H9 (cell line): ENCODE measurements at regions not wholly inside any gene's neighbourhood (a gene's known extent, or its start where the extent isn't known, plus 50 kb on each side); places are given as distances from the start of the nearest gene placed in this dataset.

Experiments used
- DNase-seq: peaks from one replicate; pipeline ENCODE4 v3.0.0-alpha.2; 2017
- H2AFZ ChIP-seq: one replicate; pipeline ENCODE4 v1.6.1; 2013; ENCODE audit warnings: mild to moderate bottlenecking, low read length, control low read depth, moderate library complexity
- H2AK5ac ChIP-seq: 2 replicates; pipeline ENCODE4 v1.6.1; 2013; ENCODE audit warnings: low read length, control low read depth, mixed read lengths; ENCODE audit not compliant: insufficient read length
- H2BK120ac ChIP-seq: one replicate; pipeline ENCODE4 v1.6.1; 2013; ENCODE audit warnings: low read depth, mild to moderate bottlenecking, low read length, control low read depth, inconsistent platforms; ENCODE audit not compliant: poor library complexity, severe bottlenecking
- H2BK12ac ChIP-seq: 2 replicates; pipeline ENCODE4 v1.6.1; 2013; ENCODE audit warnings: low read length, control low read depth, mixed read lengths, low read depth; ENCODE audit not compliant: insufficient read length
- H2BK15ac ChIP-seq: 2 replicates; pipeline ENCODE4 v1.6.1; 2013; ENCODE audit warnings: low read depth, low read length, control low read depth
- H2BK20ac ChIP-seq: one replicate; pipeline ENCODE4 v1.6.1; 2013; ENCODE audit warnings: low read depth, mild to moderate bottlenecking, low read length, control low read depth, inconsistent platforms; ENCODE audit not compliant: poor library complexity, severe bottlenecking
- H2BK5ac ChIP-seq: 2 replicates; pipeline ENCODE4 v1.6.1; 2013; ENCODE audit warnings: low read length, control low read depth, mixed read lengths; ENCODE audit not compliant: insufficient read length
- H3K14ac ChIP-seq: 2 replicates; pipeline ENCODE4 v1.6.1; 2013; ENCODE audit warnings: low read length, control low read depth; ENCODE audit not compliant: insufficient read depth
- H3K18ac ChIP-seq: 2 replicates; pipeline ENCODE4 v1.6.1; 2013; ENCODE audit warnings: low read depth, mild to moderate bottlenecking, mixed read lengths, low read length, control low read depth; ENCODE audit not compliant: insufficient read length
- H3K23ac ChIP-seq: 2 replicates; pipeline ENCODE4 v1.6.1; 2013; ENCODE audit warnings: low read length, control low read depth, mixed read lengths, low read depth; ENCODE audit not compliant: insufficient read length
- H3K23me2 ChIP-seq: 2 replicates; pipeline ENCODE4 v1.6.1; 2013; ENCODE audit warnings: low read depth, mild to moderate bottlenecking, mixed read lengths, low read length, control low read depth; ENCODE audit not compliant: insufficient read length, poor library complexity, severe bottlenecking
- H3K27ac ChIP-seq: 2 replicates; pipeline ENCODE4 v1.5.1; 2013; ENCODE audit warnings: low read length, control low read depth, mixed read lengths, low read depth; ENCODE audit not compliant: insufficient read length
- H3K27me3 ChIP-seq: 2 replicates; pipeline ENCODE4 v1.6.1; 2013; ENCODE audit warnings: low read length, control low read depth, inconsistent platforms; ENCODE audit not compliant: insufficient read depth
- H3K4ac ChIP-seq: 2 replicates; pipeline ENCODE4 v1.6.1; 2013; ENCODE audit warnings: low read depth, mild to moderate bottlenecking, control low read depth, inconsistent platforms, low read length, moderate library complexity
- H3K4me1 ChIP-seq: 2 replicates; pipeline ENCODE4 v1.6.1; 2013; ENCODE audit warnings: low read length, control low read depth, inconsistent platforms; ENCODE audit not compliant: insufficient read depth
- H3K4me2 ChIP-seq: 2 replicates; pipeline ENCODE4 v1.6.1; 2013; ENCODE audit warnings: low read length, control low read depth, mixed read lengths; ENCODE audit not compliant: insufficient read length, insufficient read depth
- H3K56ac ChIP-seq: 2 replicates; pipeline ENCODE4 v1.6.1; 2013; ENCODE audit warnings: low read depth, mild to moderate bottlenecking, mixed read lengths, low read length, control low read depth; ENCODE audit not compliant: insufficient read length
- H3K79me1 ChIP-seq: 2 replicates; pipeline ENCODE4 v1.6.1; 2013; ENCODE audit warnings: low read depth, mild to moderate bottlenecking, moderate library complexity, low read length, control low read depth, inconsistent platforms; ENCODE audit not compliant: insufficient read depth, poor library complexity, severe bottlenecking
- H3K79me2 ChIP-seq: 2 replicates; pipeline ENCODE4 v1.6.1; 2013; ENCODE audit warnings: low read length, control low read depth, inconsistent platforms; ENCODE audit not compliant: insufficient read depth
- H3K9ac ChIP-seq: 2 replicates; pipeline ENCODE4 v1.6.1; 2013; ENCODE audit warnings: low read length, control low read depth, mixed read lengths; ENCODE audit not compliant: insufficient read length; ENCODE audit errors: extremely low read depth
- H3K9me3 ChIP-seq: one replicate; pipeline ENCODE4 v1.6.1; 2013; ENCODE audit warnings: low read depth, low read length, inconsistent platforms; ENCODE audit not compliant: control insufficient read depth
- H3T11ph ChIP-seq: one replicate; pipeline ENCODE4 v1.6.1; 2013; ENCODE audit warnings: mild to moderate bottlenecking, low read length, control low read depth, inconsistent platforms
- H4K20me1 ChIP-seq: one replicate; pipeline ENCODE4 v1.6.1; 2013; ENCODE audit not compliant: control insufficient read depth, insufficient read length, insufficient read depth
- H4K5ac ChIP-seq: 2 replicates; pipeline ENCODE4 v1.6.1; 2013; ENCODE audit warnings: low read depth, mild to moderate bottlenecking, mixed read lengths, low read length, control low read depth; ENCODE audit not compliant: insufficient read length
- H4K8ac ChIP-seq: replicated peaks from 2 replicates; pipeline ENCODE4 v1.6.1; 2013; ENCODE audit warnings: low read length, control low read depth, mixed read lengths, low read depth; ENCODE audit not compliant: insufficient read length
- H4K91ac ChIP-seq: 2 replicates; pipeline ENCODE4 v1.6.1; 2013; ENCODE audit warnings: low read depth, mild to moderate bottlenecking, moderate library complexity, mixed read lengths, low read length, control low read depth; ENCODE audit not compliant: insufficient read length
- H3K27ac Mint-ChIP-seq, 3 experiments: 2 replicates in 2 of 3; 3 replicates in 1 of 3; pipeline ENCODE4 v1.8.0; 2020 to 2021; ENCODE audit warnings: mixed read lengths in 3 of 3, mild to moderate bottlenecking in 1 of 3, moderate library complexity in 1 of 3
- H3K27me3 Mint-ChIP-seq: 2 replicates; pipeline ENCODE4 v1.8.0; 2021; ENCODE audit warnings: low read depth, mild to moderate bottlenecking, moderate library complexity, mixed read lengths
- H3K36me3 Mint-ChIP-seq, 3 experiments: 2 replicates in 2 of 3; 3 replicates in 1 of 3; pipeline ENCODE4 v1.8.0; 2020 to 2021; ENCODE audit warnings: low read depth in 3 of 3, mixed read lengths in 3 of 3; ENCODE audit not compliant: insufficient read depth in 1 of 3
- H3K4me1 Mint-ChIP-seq, 2 experiments: 2 replicates each; pipeline ENCODE4 v1.8.0; 2020; ENCODE audit warnings: mixed read lengths in 2 of 2
- H3K4me3 Mint-ChIP-seq, 2 experiments: 2 replicates in 1 of 2; 3 replicates in 1 of 2; pipeline ENCODE4 v1.8.0; 2020 to 2021; ENCODE audit warnings: mild to moderate bottlenecking in 2 of 2, mixed read lengths in 2 of 2, moderate library complexity in 1 of 2
- H3K9me3 Mint-ChIP-seq, 2 experiments: 2 replicates in 1 of 2; 3 replicates in 1 of 2; pipeline ENCODE4 v1.8.0; 2020; ENCODE audit warnings: mild to moderate bottlenecking in 2 of 2, mixed read lengths in 2 of 2, moderate library complexity in 1 of 2
- CTCF ChIP-seq: fragments of 200-600 bp; sonication (generic); conservative IDR thresholded peaks from 3 replicates; pipeline ENCODE4 v1.8.0; 2021; ENCODE audit warnings: antibody characterized with exemption, mild to moderate bottlenecking
- WGBS: extraction: QIAGEN DNeasy Blood & Tissue Kit; methylation state at CpG from one replicate; pipeline ENCODE4 v1.1.7; 2013; ENCODE audit warnings: missing lambda C conversion rate, low lambda C conversion rate, mixed read lengths; ENCODE audit not compliant: insufficient read length; ENCODE audit errors: extremely low coverage; 5-methylcytosine and 5-hydroxymethylcytosine counted together

- no peak for TF ChIP-seq CTCF
- H2AFZ ChIP-seq = no peak overlapping the region
- no peak overlapping the region for H3K4me3 Mint-ChIP-seq
- H3K27me3 ChIP-seq = no peaks in the 10 kb centered on the region
- WGBS = no CpG with 5 or more reads among the region's 3 CpGs
- DNase-seq = no peak
- H2BK12ac ChIP-seq = no peak overlapping the region
- no peak overlapping the region for H3K23ac ChIP-seq
- H2AK5ac ChIP-seq = no peak overlapping the region
- no peaks in the 10 kb centered on the region; a peak in 1 of 5 replicates for H3K9me3 Mint-ChIP-seq
- no peaks in the 10 kb centered on the region for H3K79me1 ChIP-seq
- H3K27ac ChIP-seq = no peak overlapping the region
- H3K27me3 Mint-ChIP-seq = no peaks in the 10 kb centered on the region
- no peak overlapping the region for H2BK5ac ChIP-seq
- H2BK120ac ChIP-seq = no peak overlapping the region
- H3K79me2 ChIP-seq = no peaks in the 10 kb centered on the region
- H3K4ac ChIP-seq = no peak overlapping the region
- no peaks in the 10 kb centered on the region for H3K9me3 ChIP-seq
- no peak overlapping the region for H3K56ac ChIP-seq
- no peak overlapping the region for H3T11ph ChIP-seq
- H3K36me3 Mint-ChIP-seq = no peaks in the 10 kb centered on the region
- no peaks in the 10 kb centered on the region for H3K23me2 ChIP-seq
- no peak overlapping the region for H4K8ac ChIP-seq
- no peak overlapping the region for H4K91ac ChIP-seq
- no peak overlapping the region for H3K9ac ChIP-seq
- no peak overlapping the region for H3K14ac ChIP-seq
- no peak overlapping the region for H2BK15ac ChIP-seq
- H3K4me2 ChIP-seq = no peak overlapping the region
- no peaks in the 10 kb centered on the region for H4K20me1 ChIP-seq
- H4K5ac ChIP-seq = no peak overlapping the region
- H3K4me1 Mint-ChIP-seq = no peaks in the 10 kb centered on the region
- no peak overlapping the region for H2BK20ac ChIP-seq
- no peak overlapping the region for H3K27ac Mint-ChIP-seq
- no peak overlapping the region for H3K18ac ChIP-seq
- no peaks in the 10 kb centered on the region for H3K4me1 ChIP-seq
Measured at GRCh38 chr13:57507752-57508463, 123.6 kb upstream of the PCDH17 start.
